ENCODE measurements at regions not wholly inside any gene's neighbourhood (a gene's known extent, or its start where the extent isn't known, plus 50 kb on each side); places are given as distances from the start of the nearest gene placed in this dataset.

DNA sequence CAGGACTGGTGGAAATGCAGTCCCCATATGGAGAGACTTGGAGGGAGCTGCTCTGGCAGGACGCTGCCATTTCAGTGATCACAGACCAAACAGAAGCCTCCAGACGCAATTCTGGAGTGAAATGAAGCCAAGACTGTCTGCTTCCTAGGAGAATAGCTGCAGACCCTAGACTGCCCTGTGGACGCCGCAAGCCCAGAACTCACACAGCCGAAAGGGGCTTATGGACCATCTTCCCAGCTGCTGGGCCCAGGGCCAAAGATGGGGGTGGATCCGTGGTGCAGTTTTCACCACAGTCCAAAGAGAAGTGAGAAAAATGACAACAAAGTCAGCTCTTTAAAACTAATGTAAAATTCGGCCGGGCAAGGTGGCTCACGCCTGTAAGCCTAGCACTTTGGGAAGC, 165.7 kb downstream of the CBLN1 start:
- ATAC-seq (no peak), DNase-seq (no peak)
- no peak for TF ChIP-seq CTCF (IDR thresholded peaks at IDR 0.05)
- Histone ChIP-seq H3K27me3 (ENCODE audit: low read depth) (no peaks in the 10 kb centered on the region), H3K36me3 (no peaks in the 10 kb centered on the region), H3K27ac (no peak overlapping the region), H3K4me1 (no peaks in the 10 kb centered on the region), H3K4me3 (no peak overlapping the region), H3K9me3 (no peaks in the 10 kb centered on the region)
- intact Hi-C loops (cut with DNase I): no loop called here

DNA sequence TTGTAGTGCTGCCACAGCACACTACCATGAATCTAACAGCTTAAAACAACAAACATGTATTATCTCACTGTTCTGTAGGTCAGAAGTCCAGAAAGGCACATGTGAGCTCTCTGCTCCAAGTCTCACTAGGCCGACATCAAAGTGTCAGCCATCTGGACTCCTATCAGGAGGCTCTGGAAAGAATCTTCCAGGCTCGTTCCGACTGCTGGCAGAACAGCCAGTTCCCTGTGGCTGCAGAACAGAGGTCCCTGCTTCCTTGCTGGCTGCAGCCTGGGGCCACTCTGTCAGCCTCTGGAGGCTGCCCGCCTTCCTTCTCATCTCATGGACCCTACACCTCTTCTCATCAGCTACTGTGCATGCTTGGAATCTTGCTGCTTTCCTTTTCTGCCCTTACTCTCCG, 168.9 kb downstream of the CBLN1 start:
- no peak for ATAC-seq
- no peaks in the 10 kb centered on the region for H3K9me3 ChIP-seq
- no peaks in the 10 kb centered on the region for H3K4me1 ChIP-seq
- TF ChIP-seq CTCF (IDR thresholded peaks at IDR 0.05): no peak
- intact Hi-C loops (cut with DNase I): no loop called here
- no peak overlapping the region for H3K27ac ChIP-seq
- no peak for DNase-seq
- no peak overlapping the region for H3K4me3 ChIP-seq
- no peaks in the 10 kb centered on the region for H3K27me3 ChIP-seq (ENCODE audit: low read depth)
- no peaks in the 10 kb centered on the region for H3K36me3 ChIP-seq

DNA sequence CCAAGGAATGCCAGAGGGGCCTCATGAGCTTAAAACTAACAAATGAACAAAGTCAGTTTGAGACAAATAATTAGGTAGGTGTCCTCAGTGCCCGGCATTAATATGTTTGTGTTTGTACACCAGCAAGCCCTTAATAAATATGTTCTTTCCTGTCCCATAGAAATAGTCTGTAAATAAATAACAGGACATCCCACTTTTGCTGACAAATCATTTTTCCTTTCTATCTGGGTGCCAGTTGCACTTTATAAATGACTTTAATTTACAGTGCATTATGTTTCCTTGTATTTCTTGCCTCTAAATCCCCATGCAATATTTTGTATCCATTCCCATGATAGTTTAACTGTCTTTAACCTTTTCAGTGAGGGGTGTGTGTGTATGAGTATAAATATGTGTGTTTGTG, 170.3 kb downstream of the CBLN1 start:
- H3K27me3 ChIP-seq (ENCODE audit: low read depth): no peaks in the 10 kb centered on the region
- H3K4me1 ChIP-seq: no peaks in the 10 kb centered on the region
- no peaks in the 10 kb centered on the region for H3K36me3 ChIP-seq
- H3K9me3 ChIP-seq: no peaks in the 10 kb centered on the region
- intact Hi-C loops (cut with DNase I): no loop called here
- DNase-seq (no peak), ATAC-seq (no peak)
- H3K4me3 ChIP-seq: no peak overlapping the region
- no peak for TF ChIP-seq CTCF (IDR thresholded peaks at IDR 0.05)
- H3K27ac ChIP-seq: no peak overlapping the region

DNA sequence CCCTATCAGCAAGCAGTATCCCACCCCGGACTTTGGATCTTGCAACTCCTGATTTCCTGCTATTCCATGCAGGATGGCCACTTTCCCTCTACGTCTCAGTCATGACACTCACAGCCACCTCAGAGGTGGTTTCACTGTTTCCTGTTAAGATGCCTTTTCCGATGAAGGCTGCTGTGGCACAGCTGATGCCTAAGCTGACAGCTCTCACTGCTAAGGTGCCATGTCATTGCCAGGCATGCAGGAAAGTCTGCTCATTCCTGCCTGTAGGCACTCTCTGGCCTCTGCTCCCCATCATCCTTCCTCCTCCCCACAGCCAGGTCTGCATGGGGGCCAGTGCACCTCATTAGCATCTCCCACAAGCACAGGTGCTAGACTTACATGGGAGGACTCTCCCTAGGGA, 173.0 kb downstream of the CBLN1 start:
- no peak for TF ChIP-seq CTCF (IDR thresholded peaks at IDR 0.05)
- H3K4me3 ChIP-seq: no peak overlapping the region
- H3K36me3 ChIP-seq: no peaks in the 10 kb centered on the region
- H3K9me3 ChIP-seq: no peaks in the 10 kb centered on the region
- no peaks in the 10 kb centered on the region for H3K4me1 ChIP-seq
- H3K27me3 ChIP-seq (ENCODE audit: low read depth): no peaks in the 10 kb centered on the region
- ATAC-seq: no peak
- DNase-seq: no peak
- intact Hi-C loops (cut with DNase I): no loop called here
- no peak overlapping the region for H3K27ac ChIP-seq

DNA sequence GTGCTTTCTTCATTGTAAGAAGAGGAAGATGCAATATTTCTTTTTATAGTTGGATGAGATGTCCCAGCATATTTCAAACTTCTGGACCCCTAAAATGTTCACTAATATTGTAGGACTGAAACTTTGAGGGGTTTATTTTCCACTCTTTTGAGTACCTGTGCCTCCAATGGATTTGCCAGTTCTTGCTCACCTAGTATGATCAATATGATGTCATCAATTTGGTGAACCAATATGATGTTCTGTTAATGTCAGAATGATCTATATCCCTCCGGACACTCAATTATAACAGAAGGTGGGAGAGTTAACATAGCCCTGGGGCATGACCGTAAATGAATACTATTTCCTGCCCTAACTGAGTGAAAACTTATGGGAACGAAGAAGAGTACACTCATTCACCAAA, 178.3 kb downstream of the CBLN1 start:
- H3K36me3 ChIP-seq: no peaks in the 10 kb centered on the region
- H3K9me3 ChIP-seq: no peaks in the 10 kb centered on the region
- H3K4me3 ChIP-seq: no peak overlapping the region
- no peaks in the 10 kb centered on the region for H3K4me1 ChIP-seq
- H3K27ac ChIP-seq: no peak overlapping the region
- H3K27me3 ChIP-seq (ENCODE audit: low read depth): no peaks in the 10 kb centered on the region
- ATAC-seq (no peak), DNase-seq (no peak)
- no peak for TF ChIP-seq CTCF (IDR thresholded peaks at IDR 0.05)
- intact Hi-C loops (cut with DNase I): no loop called here

DNA sequence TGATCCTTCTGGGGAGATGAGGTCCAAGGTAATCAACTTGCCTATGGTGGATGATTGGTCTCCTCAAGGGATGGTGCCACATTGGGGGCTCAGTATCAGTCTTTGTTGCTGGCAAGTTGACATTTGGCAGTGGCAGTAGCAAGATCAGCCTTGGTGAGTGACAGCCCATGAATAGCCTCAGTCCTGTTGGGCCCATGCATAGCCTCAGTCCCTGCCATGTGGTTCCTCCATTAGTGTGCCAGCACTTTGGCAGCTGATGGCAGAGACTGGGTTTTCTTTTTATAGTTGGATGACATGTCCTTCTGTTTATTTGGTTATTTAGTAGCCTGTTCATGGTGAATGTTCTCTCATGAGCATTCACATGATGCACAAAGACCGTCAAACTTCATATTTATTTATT, 179.6 kb downstream of the CBLN1 start:
- Histone ChIP-seq H3K36me3 (no peaks in the 10 kb centered on the region), H3K4me1 (no peaks in the 10 kb centered on the region), H3K27me3 (ENCODE audit: low read depth) (no peaks in the 10 kb centered on the region), H3K9me3 (no peaks in the 10 kb centered on the region), H3K4me3 (no peak overlapping the region), H3K27ac (no peak overlapping the region)
- TF ChIP-seq CTCF (IDR thresholded peaks at IDR 0.05): no peak
- no peak for ATAC-seq
- intact Hi-C loops (cut with DNase I): no loop called here
- no peak for DNase-seq
